SK-N-MC (cell line): ENCODE measurements at regions not wholly inside any gene's neighbourhood (a gene's known extent, or its start where the extent isn't known, plus 50 kb on each side); places are given as distances from the start of the nearest gene placed in this dataset.
"Not testable (repeated sequence)": the region's sequence is repeated elsewhere in the genome, so short reads cannot be mapped to it uniquely, and the experiment has no call there.

ENCODE experiments used
- DNase-seq: peaks from one replicate; pipeline ENCODE4 v3.0.0-alpha.2; 2011; ENCODE audit warnings: low read depth, low spot score
- H3K27ac ChIP-seq: fragments of 200-600 bp; sonication (generic); 2 replicates; pipeline ENCODE4 v1.5.1; 2016; ENCODE audit warnings: mixed run types
- H3K36me3 ChIP-seq: fragments of 200-600 bp; sonication (generic); 2 replicates; pipeline ENCODE4 v1.6.1; 2017; ENCODE audit warnings: antibody characterized with exemption, low read length, mixed read lengths; ENCODE audit not compliant: insufficient read depth
- H3K4me3 ChIP-seq: fragments of 200-600 bp; sonication (generic); 2 replicates; pipeline ENCODE4 v1.5.1; 2016
- H3K9ac ChIP-seq: fragments of 200-600 bp; sonication (generic); 2 replicates; pipeline ENCODE4 v1.8.0; 2017; ENCODE audit warnings: mixed run types, mixed read lengths; ENCODE audit not compliant: insufficient read length
- H3K9me3 ChIP-seq: fragments of 200-600 bp; sonication (generic); 2 replicates; pipeline ENCODE4 v1.6.1; 2017; ENCODE audit warnings: low read depth, mild to moderate bottlenecking, antibody characterized with exemption, low read length, moderate library complexity, mixed read lengths
- EZH2 ChIP-seq: fragments of 200-600 bp; sonication (generic); IDR thresholded peaks from one replicate; pipeline ENCODE4 v1.6.1; 2017; ENCODE audit warnings: antibody characterized with exemption
- FOXP2 ChIP-seq: optimal IDR thresholded peaks from 2 replicates; pipeline ENCODE3; 2011; ENCODE audit warnings: mild to moderate bottlenecking, moderate library complexity; ENCODE audit not compliant: insufficient read depth; ENCODE audit errors: extremely low read length, control extremely low read depth
- POLR2AphosphoS5 ChIP-seq: IDR thresholded peaks from 2 replicates; pipeline ENCODE4 v1.6.1; 2012; ENCODE audit warnings: mild to moderate bottlenecking, low read depth, low read length, borderline replicate concordance

- H3K36me3 ChIP-seq = no peaks in the 10 kb centered on the region
- H3K4me3 ChIP-seq = no peak overlapping the region
- DNase-seq = no peak
- no peak overlapping the region for H3K9ac ChIP-seq
- no peak overlapping the region for H3K27ac ChIP-seq
- H3K9me3 ChIP-seq = no peaks in the 10 kb centered on the region
- no peak for TF ChIP-seq POLR2AphosphoS5
- TF ChIP-seq EZH2 = no peak
- TF ChIP-seq FOXP2 = no peak
Measured at GRCh38 chr17:79560527-79560926, 50.3 kb downstream of the RBFOX3 start.

- H3K4me3 ChIP-seq = no peak overlapping the region
- H3K27ac ChIP-seq = no peak overlapping the region
- no peak for DNase-seq
- no peak overlapping the region for H3K9ac ChIP-seq
- no peak for TF ChIP-seq FOXP2
- no peak for TF ChIP-seq EZH2
- TF ChIP-seq POLR2AphosphoS5 = no peak
- no peaks in the 10 kb centered on the region for H3K9me3 ChIP-seq
- H3K36me3 ChIP-seq = no peaks in the 10 kb centered on the region
Measured at GRCh38 chr17:79559111-79559887, 51.6 kb downstream of the RBFOX3 start.

GRCh38 chr17:79558091-79558900 is 52.6 kb downstream of the RBFOX3 start:
- no peak overlapping the region for H3K4me3 ChIP-seq
- no peaks in the 10 kb centered on the region for H3K9me3 ChIP-seq
- no peak for DNase-seq
- no peak overlapping the region for H3K27ac ChIP-seq
- H3K9ac ChIP-seq = no peak overlapping the region
- no peaks in the 10 kb centered on the region for H3K36me3 ChIP-seq
- TF ChIP-seq FOXP2 = no peak
- no peak for TF ChIP-seq POLR2AphosphoS5
- no peak for TF ChIP-seq EZH2

GRCh38 chr17:79557276-79558090 is 53.4 kb downstream of the RBFOX3 start:
- no peak overlapping the region for H3K9ac ChIP-seq
- H3K36me3 ChIP-seq = no peaks in the 10 kb centered on the region
- H3K4me3 ChIP-seq = no peak overlapping the region
- TF ChIP-seq EZH2 = no peak
- TF ChIP-seq FOXP2 = no peak
- TF ChIP-seq POLR2AphosphoS5 = no peak
- no peak overlapping the region for H3K27ac ChIP-seq
- DNase-seq = no peak
- H3K9me3 ChIP-seq = no peaks in the 10 kb centered on the region

GRCh38 chr17:79556271-79556670 is 54.6 kb downstream of the RBFOX3 start:
- TF ChIP-seq FOXP2 (no peak), POLR2AphosphoS5 (no peak), EZH2 (no peak)

GRCh38 chr17:79555543-79555942 is 55.3 kb downstream of the RBFOX3 start:
- Histone ChIP-seq H3K9me3 (no peaks in the 10 kb centered on the region), H3K36me3 (no peaks in the 10 kb centered on the region), H3K4me3 (no peak overlapping the region), H3K27ac (no peak overlapping the region), H3K9ac (no peak overlapping the region)
- no peak for TF ChIP-seq FOXP2
- no peak for DNase-seq

More at GRCh38 chr17:79556271-79556670, 54.6 kb downstream of the RBFOX3 start:
- Histone ChIP-seq H3K4me3 (no peak overlapping the region), H3K9me3 (no peaks in the 10 kb centered on the region), H3K36me3 (no peaks in the 10 kb centered on the region), H3K27ac (no peak overlapping the region), H3K9ac (no peak overlapping the region)
- no peak for DNase-seq

- not testable (repeated sequence) for H3K9me3 ChIP-seq, H3K4me3 ChIP-seq, H3K36me3 ChIP-seq, DNase-seq, H3K9ac ChIP-seq, H3K27ac ChIP-seq
Measured at GRCh38 chr17:79554346-79554745, 56.5 kb downstream of the RBFOX3 start.

- DNase-seq = no peak
- Histone ChIP-seq H3K36me3 (no peaks in the 10 kb centered on the region), H3K4me3 (no peak overlapping the region), H3K9me3 (no peaks in the 10 kb centered on the region), H3K9ac (no peak overlapping the region), H3K27ac (no peak overlapping the region)
- TF ChIP-seq FOXP2 (no peak), EZH2 (no peak), POLR2AphosphoS5 (no peak)
Measured at GRCh38 chr17:79552824-79553223, 58.0 kb downstream of the RBFOX3 start.
